Neural cell (in vitro differentiated cells): ENCODE measurements at regions not wholly inside any gene's neighbourhood (a gene's known extent, or its start where the extent isn't known, plus 50 kb on each side); places are given as distances from the start of the nearest gene placed in this dataset.

Source experiments
- CTCF ChIP-seq: fragments of 450-650 bp; IDR thresholded peaks from 2 replicates; pipeline ENCODE4 v1.5.1; 2014; ENCODE audit warnings: antibody characterized with exemption, mild to moderate bottlenecking, moderate library complexity; ENCODE audit not compliant: poor library complexity, severe bottlenecking
- EP300 ChIP-seq: fragments of 450-650 bp; conservative IDR thresholded peaks from 2 replicates; pipeline ENCODE4 v1.6.1; 2014; ENCODE audit warnings: antibody characterized with exemption, mild to moderate bottlenecking, moderate library complexity; ENCODE audit not compliant: poor library complexity, severe bottlenecking
- EZH2 ChIP-seq: fragments of 200-600, 300-800 bp; shearing (Covaris generic), sonication (generic); IDR thresholded peaks from 2 replicates; pipeline ENCODE4 v1.6.1; 2014; ENCODE audit warnings: antibody characterized with exemption, low read length, borderline replicate concordance, mild to moderate bottlenecking; ENCODE audit not compliant: insufficient read depth, poor library complexity, severe bottlenecking
- POLR2AphosphoS5 ChIP-seq: IDR thresholded peaks from 2 replicates; pipeline ENCODE4 v1.6.1; 2012
- RAD21 ChIP-seq: fragments of 450-650 bp; conservative IDR thresholded peaks from 2 replicates; pipeline ENCODE4 v1.6.1; 2014; ENCODE audit warnings: antibody characterized with exemption, mild to moderate bottlenecking, moderate library complexity
- REST ChIP-seq: IDR thresholded peaks from 2 replicates; pipeline ENCODE4 v1.6.1; 2012; ENCODE audit warnings: borderline replicate concordance

- no peak for TF ChIP-seq CTCF
- no peak for TF ChIP-seq EZH2
- TF ChIP-seq RAD21, result no peak
- no peak for TF ChIP-seq POLR2AphosphoS5
- no peak for TF ChIP-seq EP300
- TF ChIP-seq REST, result no peak
Measured at GRCh38 chr22:47280301-47280700, 517.9 kb downstream of the TBC1D22A start.
